IMR-90 (cell line): ENCODE measurements at regions not wholly inside any gene's neighbourhood (a gene's known extent, or its start where the extent isn't known, plus 50 kb on each side); places are given as distances from the start of the nearest gene placed in this dataset.

Source experiments
- CTCF ChIP-seq: conservative IDR thresholded peaks from 2 replicates; pipeline ENCODE4 v1.5.1; 2012; ENCODE audit warnings: mild to moderate bottlenecking, low read depth, low read length, improper control_type of control experiment
- POLR2A ChIP-seq: IDR thresholded peaks from 2 replicates; pipeline ENCODE4 v1.6.1; 2012; ENCODE audit warnings: mild to moderate bottlenecking, low read depth, low read length
- RAD21 ChIP-seq: IDR thresholded peaks from 2 replicates; pipeline ENCODE4 v1.6.1; 2012; ENCODE audit warnings: low read length, improper control_type of control experiment
- SMC3 ChIP-seq: fragments of 150-350 bp; IDR thresholded peaks from 2 replicates; pipeline ENCODE4 v1.6.1; 2016; ENCODE audit warnings: low read depth, mild to moderate bottlenecking, antibody characterized with exemption, low read length, moderate library complexity

- TF ChIP-seq CTCF: no peak
- TF ChIP-seq POLR2A: no peak
- TF ChIP-seq RAD21: no peak
- no peak for TF ChIP-seq SMC3
Observed at GRCh38 chr1:47645151-47645550, 207.3 kb downstream of the FOXD2 start.
